ENCODE measurements at regions not wholly inside any gene's neighbourhood (a gene's known extent, or its start where the extent isn't known, plus 50 kb on each side); places are given as distances from the start of the nearest gene placed in this dataset.
A peak's percentile ranks its signal among the peaks of the same experiment; 100 is the strongest.

- H3K36me3 ChIP-seq = no peaks in the 10 kb centered on the region
- ATAC-seq (no peak), DNase-seq (peak in 1 of 3 donors; percentile 38)
- no peak overlapping the region for H3K4me3 ChIP-seq
- no peaks in the 10 kb centered on the region for H3K27me3 ChIP-seq
- H3K9me3 ChIP-seq = no peaks in the 10 kb centered on the region
- peaks cover 0 to 11% (median 0%) of the 10 kb centered on the region in 4 donors for H3K4me1 ChIP-seq
- no peak for TF ChIP-seq CTCF (IDR thresholded peaks at IDR 0.05)
- no peak for TF ChIP-seq POLR2A (IDR thresholded peaks at IDR 0.05)
- 68% methylated on average over 13 of the region's 14 CpGs for WGBS (ENCODE audit: insufficient coverage, low coverage, low lambda C conversion rate, missing lambda C conversion rate)
- intact Hi-C loops (cut with DNase I) = no loop called here
- no peak overlapping the region for H3K27ac ChIP-seq
These were observed 213.5 kb downstream of the CTTN start for GRCh38 chr11:70611821-70612220.

- Histone ChIP-seq H3K27ac (no peak overlapping the region), H3K4me1 (peaks cover 0 to 4% (median 0%) of the 10 kb centered on the region in 4 donors), H3K9me3 (no peaks in the 10 kb centered on the region), H3K4me3 (no peak overlapping the region), H3K36me3 (no peaks in the 10 kb centered on the region), H3K27me3 (no peaks in the 10 kb centered on the region)
- DNase-seq = peak in 1 of 3 donors; percentile 46
- ATAC-seq = no peak
- intact Hi-C loops (cut with DNase I) = no loop called here
- TF ChIP-seq POLR2A (IDR thresholded peaks at IDR 0.05) (no peak), CTCF (IDR thresholded peaks at IDR 0.05) (no peak)
- 88% methylated on average over 22 of the region's 24 CpGs for WGBS (ENCODE audit: insufficient coverage, low coverage, low lambda C conversion rate, missing lambda C conversion rate)
These were observed 214.3 kb downstream of the CTTN start for GRCh38 chr11:70612459-70613141.

GRCh38 chr11:70614034-70614681 is 215.8 kb downstream of the CTTN start:
- ATAC-seq = no peak
- Histone ChIP-seq H3K4me3 (no peak overlapping the region), H3K36me3 (no peaks in the 10 kb centered on the region), H3K9me3 (no peaks in the 10 kb centered on the region), H3K4me1 (no peaks in the 10 kb centered on the region), H3K27me3 (no peaks in the 10 kb centered on the region), H3K27ac (no peak overlapping the region)
- peak in 1 of 3 donors; percentile 17 for DNase-seq
- WGBS (ENCODE audit: insufficient coverage, low coverage, low lambda C conversion rate, missing lambda C conversion rate) = 87% methylated on average over 4 of the region's 7 CpGs
- intact Hi-C loops (cut with DNase I) = no loop called here
- TF ChIP-seq POLR2A (IDR thresholded peaks at IDR 0.05) = no peak

- ATAC-seq (no peak), DNase-seq (no peak)
- Histone ChIP-seq H3K9me3 (no peaks in the 10 kb centered on the region), H3K27me3 (no peaks in the 10 kb centered on the region), H3K36me3 (no peaks in the 10 kb centered on the region), H3K27ac (no peak overlapping the region), H3K4me1 (no peaks in the 10 kb centered on the region), H3K4me3 (no peak overlapping the region)
- intact Hi-C loops (cut with DNase I) = no loop called here
- no peak for TF ChIP-seq POLR2A (IDR thresholded peaks at IDR 0.05)
- no peak for TF ChIP-seq CTCF (IDR thresholded peaks at IDR 0.05)
- WGBS (ENCODE audit: insufficient coverage, low coverage, low lambda C conversion rate, missing lambda C conversion rate) = 95% methylated on average over 3 of the region's 18 CpGs
These were observed 216.9 kb downstream of the CTTN start for GRCh38 chr11:70615036-70615875.

GRCh38 chr11:70616317-70616716 is 218.0 kb downstream of the CTTN start:
- no peak for TF ChIP-seq POLR2A (IDR thresholded peaks at IDR 0.05)
- TF ChIP-seq CTCF (IDR thresholded peaks at IDR 0.05) = no peak
- H3K36me3 ChIP-seq = no peaks in the 10 kb centered on the region
- no peak overlapping the region for H3K27ac ChIP-seq
- DNase-seq = no peak
- no CpG with 5 or more reads among the region's 7 CpGs for WGBS (ENCODE audit: insufficient coverage, low coverage, low lambda C conversion rate, missing lambda C conversion rate)
- no peaks in the 10 kb centered on the region for H3K9me3 ChIP-seq
- no peaks in the 10 kb centered on the region for H3K27me3 ChIP-seq
- no peak overlapping the region for H3K4me3 ChIP-seq
- intact Hi-C loops (cut with DNase I) = no loop called here
- no peak for ATAC-seq
- H3K4me1 ChIP-seq = no peaks in the 10 kb centered on the region
